HG02973 (cell line): ENCODE measurements at regions not wholly inside any gene's neighbourhood (a gene's known extent, or its start where the extent isn't known, plus 50 kb on each side); places are given as distances from the start of the nearest gene placed in this dataset.
"Not testable (repeated sequence)": the region's sequence is repeated elsewhere in the genome, so short reads cannot be mapped to it uniquely, and the experiment has no call there.

ENCODE experiments used
- ATAC-seq: cut with Tn5 transposase; IDR thresholded peaks from one replicate; pipeline ENCODE4 v1.9.1; 2021; ENCODE audit warnings: moderate library complexity; ENCODE audit not compliant: unreplicated experiment

- no peak for ATAC-seq
Observed at GRCh38 chr5:13350767-13351166, 593.7 kb downstream of the DNAH5 start.

- no peak for ATAC-seq
Observed at GRCh38 chr5:13348568-13348967, 595.9 kb downstream of the DNAH5 start.

GRCh38 chr5:13346401-13346800, 598.1 kb downstream of the DNAH5 start:
- ATAC-seq, result no peak

- no peak for ATAC-seq
Observed at GRCh38 chr5:13339093-13339492, 605.4 kb downstream of the DNAH5 start.

GRCh38 chr5:13335026-13335425, 609.5 kb downstream of the DNAH5 start:
- ATAC-seq, result not testable (repeated sequence)

GRCh38 chr5:13331585-13331984, 612.9 kb downstream of the DNAH5 start:
- ATAC-seq, result no peak

GRCh38 chr5:13328316-13328715, 616.2 kb downstream of the DNAH5 start:
- ATAC-seq, result no peak

GRCh38 chr5:13325765-13326164, 618.7 kb downstream of the DNAH5 start:
- no peak for ATAC-seq

- ATAC-seq, result no peak
Observed at GRCh38 chr5:13322769-13323168, 621.7 kb downstream of the DNAH5 start.

- no peak for ATAC-seq
Observed at GRCh38 chr5:13317654-13318053, 626.8 kb downstream of the DNAH5 start.

GRCh38 chr5:13316176-13316575, 628.3 kb downstream of the DNAH5 start:
- no peak for ATAC-seq

- ATAC-seq, result no peak
Observed at GRCh38 chr5:13307480-13307879, 637.0 kb downstream of the DNAH5 start.

GRCh38 chr5:13303445-13303844, 641.0 kb downstream of the DNAH5 start:
- ATAC-seq, result no peak

GRCh38 chr5:13278811-13279210, 665.7 kb downstream of the DNAH5 start:
- no peak for ATAC-seq

GRCh38 chr5:13278148-13278547, 666.3 kb downstream of the DNAH5 start:
- ATAC-seq, result no peak

- ATAC-seq, result no peak
Observed at GRCh38 chr5:13276156-13276555, 668.3 kb downstream of the DNAH5 start.

GRCh38 chr5:13263701-13264100, 680.8 kb downstream of the DNAH5 start:
- ATAC-seq, result no peak

- ATAC-seq, result no peak
Observed at GRCh38 chr5:13253111-13253510, 691.4 kb downstream of the DNAH5 start.

GRCh38 chr5:13252699-13253098, 691.8 kb downstream of the DNAH5 start:
- no peak for ATAC-seq

- ATAC-seq, result no peak
Observed at GRCh38 chr5:13251623-13252376, 692.7 kb downstream of the DNAH5 start.

- no peak for ATAC-seq
Observed at GRCh38 chr5:13250464-13251291, 693.8 kb downstream of the DNAH5 start.

GRCh38 chr5:13249854-13250253, 694.6 kb downstream of the DNAH5 start:
- no peak for ATAC-seq
